H9 (cell line): ENCODE measurements at regions not wholly inside any gene's neighbourhood (a gene's known extent, or its start where the extent isn't known, plus 50 kb on each side); places are given as distances from the start of the nearest gene placed in this dataset.

Experiments
- DNase-seq: peaks from one replicate; pipeline ENCODE4 v3.0.0-alpha.2; 2017
- H2AFZ ChIP-seq: one replicate; pipeline ENCODE4 v1.6.1; 2013; ENCODE audit warnings: mild to moderate bottlenecking, low read length, control low read depth, moderate library complexity
- H2AK5ac ChIP-seq: 2 replicates; pipeline ENCODE4 v1.6.1; 2013; ENCODE audit warnings: low read length, control low read depth, mixed read lengths; ENCODE audit not compliant: insufficient read length
- H2BK120ac ChIP-seq: one replicate; pipeline ENCODE4 v1.6.1; 2013; ENCODE audit warnings: low read depth, mild to moderate bottlenecking, low read length, control low read depth, inconsistent platforms; ENCODE audit not compliant: poor library complexity, severe bottlenecking
- H2BK12ac ChIP-seq: 2 replicates; pipeline ENCODE4 v1.6.1; 2013; ENCODE audit warnings: low read length, control low read depth, mixed read lengths, low read depth; ENCODE audit not compliant: insufficient read length
- H2BK15ac ChIP-seq: 2 replicates; pipeline ENCODE4 v1.6.1; 2013; ENCODE audit warnings: low read depth, low read length, control low read depth
- H2BK20ac ChIP-seq: one replicate; pipeline ENCODE4 v1.6.1; 2013; ENCODE audit warnings: low read depth, mild to moderate bottlenecking, low read length, control low read depth, inconsistent platforms; ENCODE audit not compliant: poor library complexity, severe bottlenecking
- H2BK5ac ChIP-seq: 2 replicates; pipeline ENCODE4 v1.6.1; 2013; ENCODE audit warnings: low read length, control low read depth, mixed read lengths; ENCODE audit not compliant: insufficient read length
- H3K14ac ChIP-seq: 2 replicates; pipeline ENCODE4 v1.6.1; 2013; ENCODE audit warnings: low read length, control low read depth; ENCODE audit not compliant: insufficient read depth
- H3K18ac ChIP-seq: 2 replicates; pipeline ENCODE4 v1.6.1; 2013; ENCODE audit warnings: low read depth, mild to moderate bottlenecking, mixed read lengths, low read length, control low read depth; ENCODE audit not compliant: insufficient read length
- H3K23ac ChIP-seq: 2 replicates; pipeline ENCODE4 v1.6.1; 2013; ENCODE audit warnings: low read length, control low read depth, mixed read lengths, low read depth; ENCODE audit not compliant: insufficient read length
- H3K23me2 ChIP-seq: 2 replicates; pipeline ENCODE4 v1.6.1; 2013; ENCODE audit warnings: low read depth, mild to moderate bottlenecking, mixed read lengths, low read length, control low read depth; ENCODE audit not compliant: insufficient read length, poor library complexity, severe bottlenecking
- H3K27ac ChIP-seq: 2 replicates; pipeline ENCODE4 v1.5.1; 2013; ENCODE audit warnings: low read length, control low read depth, mixed read lengths, low read depth; ENCODE audit not compliant: insufficient read length
- H3K27me3 ChIP-seq: 2 replicates; pipeline ENCODE4 v1.6.1; 2013; ENCODE audit warnings: low read length, control low read depth, inconsistent platforms; ENCODE audit not compliant: insufficient read depth
- H3K4ac ChIP-seq: 2 replicates; pipeline ENCODE4 v1.6.1; 2013; ENCODE audit warnings: low read depth, mild to moderate bottlenecking, control low read depth, inconsistent platforms, low read length, moderate library complexity
- H3K4me1 ChIP-seq: 2 replicates; pipeline ENCODE4 v1.6.1; 2013; ENCODE audit warnings: low read length, control low read depth, inconsistent platforms; ENCODE audit not compliant: insufficient read depth
- H3K4me2 ChIP-seq: 2 replicates; pipeline ENCODE4 v1.6.1; 2013; ENCODE audit warnings: low read length, control low read depth, mixed read lengths; ENCODE audit not compliant: insufficient read length, insufficient read depth
- H3K56ac ChIP-seq: 2 replicates; pipeline ENCODE4 v1.6.1; 2013; ENCODE audit warnings: low read depth, mild to moderate bottlenecking, mixed read lengths, low read length, control low read depth; ENCODE audit not compliant: insufficient read length
- H3K79me1 ChIP-seq: 2 replicates; pipeline ENCODE4 v1.6.1; 2013; ENCODE audit warnings: low read depth, mild to moderate bottlenecking, moderate library complexity, low read length, control low read depth, inconsistent platforms; ENCODE audit not compliant: insufficient read depth, poor library complexity, severe bottlenecking
- H3K79me2 ChIP-seq: 2 replicates; pipeline ENCODE4 v1.6.1; 2013; ENCODE audit warnings: low read length, control low read depth, inconsistent platforms; ENCODE audit not compliant: insufficient read depth
- H3K9ac ChIP-seq: 2 replicates; pipeline ENCODE4 v1.6.1; 2013; ENCODE audit warnings: low read length, control low read depth, mixed read lengths; ENCODE audit not compliant: insufficient read length; ENCODE audit errors: extremely low read depth
- H3K9me3 ChIP-seq: one replicate; pipeline ENCODE4 v1.6.1; 2013; ENCODE audit warnings: low read depth, low read length, inconsistent platforms; ENCODE audit not compliant: control insufficient read depth
- H3T11ph ChIP-seq: one replicate; pipeline ENCODE4 v1.6.1; 2013; ENCODE audit warnings: mild to moderate bottlenecking, low read length, control low read depth, inconsistent platforms
- H4K20me1 ChIP-seq: one replicate; pipeline ENCODE4 v1.6.1; 2013; ENCODE audit not compliant: control insufficient read depth, insufficient read length, insufficient read depth
- H4K5ac ChIP-seq: 2 replicates; pipeline ENCODE4 v1.6.1; 2013; ENCODE audit warnings: low read depth, mild to moderate bottlenecking, mixed read lengths, low read length, control low read depth; ENCODE audit not compliant: insufficient read length
- H4K8ac ChIP-seq: replicated peaks from 2 replicates; pipeline ENCODE4 v1.6.1; 2013; ENCODE audit warnings: low read length, control low read depth, mixed read lengths, low read depth; ENCODE audit not compliant: insufficient read length
- H4K91ac ChIP-seq: 2 replicates; pipeline ENCODE4 v1.6.1; 2013; ENCODE audit warnings: low read depth, mild to moderate bottlenecking, moderate library complexity, mixed read lengths, low read length, control low read depth; ENCODE audit not compliant: insufficient read length
- H3K27ac Mint-ChIP-seq, 3 experiments: 2 replicates in 2 of 3; 3 replicates in 1 of 3; pipeline ENCODE4 v1.8.0; 2020 to 2021; ENCODE audit warnings: mixed read lengths in 3 of 3, mild to moderate bottlenecking in 1 of 3, moderate library complexity in 1 of 3
- H3K27me3 Mint-ChIP-seq: 2 replicates; pipeline ENCODE4 v1.8.0; 2021; ENCODE audit warnings: low read depth, mild to moderate bottlenecking, moderate library complexity, mixed read lengths
- H3K36me3 Mint-ChIP-seq, 3 experiments: 2 replicates in 2 of 3; 3 replicates in 1 of 3; pipeline ENCODE4 v1.8.0; 2020 to 2021; ENCODE audit warnings: low read depth in 3 of 3, mixed read lengths in 3 of 3; ENCODE audit not compliant: insufficient read depth in 1 of 3
- H3K4me1 Mint-ChIP-seq, 2 experiments: 2 replicates each; pipeline ENCODE4 v1.8.0; 2020; ENCODE audit warnings: mixed read lengths in 2 of 2
- H3K4me3 Mint-ChIP-seq, 2 experiments: 2 replicates in 1 of 2; 3 replicates in 1 of 2; pipeline ENCODE4 v1.8.0; 2020 to 2021; ENCODE audit warnings: mild to moderate bottlenecking in 2 of 2, mixed read lengths in 2 of 2, moderate library complexity in 1 of 2
- H3K9me3 Mint-ChIP-seq, 2 experiments: 2 replicates in 1 of 2; 3 replicates in 1 of 2; pipeline ENCODE4 v1.8.0; 2020; ENCODE audit warnings: mild to moderate bottlenecking in 2 of 2, mixed read lengths in 2 of 2, moderate library complexity in 1 of 2
- CTCF ChIP-seq: fragments of 200-600 bp; sonication (generic); conservative IDR thresholded peaks from 3 replicates; pipeline ENCODE4 v1.8.0; 2021; ENCODE audit warnings: antibody characterized with exemption, mild to moderate bottlenecking
- WGBS: extraction: QIAGEN DNeasy Blood & Tissue Kit; methylation state at CpG from one replicate; pipeline ENCODE4 v1.1.7; 2013; ENCODE audit warnings: missing lambda C conversion rate, low lambda C conversion rate, mixed read lengths; ENCODE audit not compliant: insufficient read length; ENCODE audit errors: extremely low coverage; 5-methylcytosine and 5-hydroxymethylcytosine counted together

GRCh38 chr17:36885153-36885735 is 52.0 kb upstream of the LHX1 start:
- Histone ChIP-seq H3K27me3 (no peaks in the 10 kb centered on the region), H4K5ac (no peak overlapping the region), H3T11ph (no peak overlapping the region), H2BK15ac (no peak overlapping the region), H4K91ac (no peak overlapping the region), H4K8ac (no peak overlapping the region), H3K18ac (no peak overlapping the region), H3K14ac (no peak overlapping the region), H2AK5ac (no peak overlapping the region), H3K27ac (no peak overlapping the region), H3K56ac (no peak overlapping the region), H2BK5ac (no peak overlapping the region), H3K4me2 (no peak overlapping the region), H2AFZ (no peak overlapping the region), H3K79me2 (no peaks in the 10 kb centered on the region), H3K4ac (no peak overlapping the region), H2BK120ac (no peak overlapping the region), H3K23ac (no peak overlapping the region), H2BK12ac (no peak overlapping the region), H3K9ac (no peak overlapping the region), H3K9me3 (no peaks in the 10 kb centered on the region), H4K20me1 (no peaks in the 10 kb centered on the region), H2BK20ac (no peak overlapping the region), H3K79me1 (no peaks in the 10 kb centered on the region), H3K23me2 (no peaks in the 10 kb centered on the region), H3K4me1 (no peaks in the 10 kb centered on the region)
- Mint-ChIP-seq H3K9me3 (peaks cover 9 to 12% of the 10 kb centered on the region in 2 experiments; a peak in 4 of 5 replicates), H3K4me3 (no peak overlapping the region), H3K27me3 (peaks cover 10% of the 10 kb centered on the region), H3K27ac (no peak overlapping the region; a peak in 1 of 7 replicates), H3K4me1 (peaks cover 4 to 33% of the 10 kb centered on the region in 2 experiments), H3K36me3 (peaks cover 1 to 13% (median 2%) of the 10 kb centered on the region in 3 experiments; a peak in 6 of 7 replicates)
- no CpG with 5 or more reads among the region's 19 CpGs for WGBS
- TF ChIP-seq CTCF: no peak
- DNase-seq: no peak
